IMR-90 (cell line): ENCODE measurements at regions not wholly inside any gene's neighbourhood (a gene's known extent, or its start where the extent isn't known, plus 50 kb on each side); places are given as distances from the start of the nearest gene placed in this dataset.
"Not testable (repeated sequence)": the region's sequence is repeated elsewhere in the genome, so short reads cannot be mapped to it uniquely, and the experiment has no call there.

Experiments
- ATAC-seq: fragments of 200-7000 bp; cut with Tn5 transposase; 2 replicates; pipeline ENCODE4 v1.9.1; 2020; ENCODE audit warnings: low read depth, mild to moderate bottlenecking, moderate library complexity
- BruUV-seq: library from RNA; stranded (reverse); fragments of 400-500 nt; replicated peaks from 2 replicates; lab custom pipeline; 2021; lab: Mats Ljungman, UMichigan
- CTCF ChIA-PET: fragments of 300-600 bp; formaldehyde crosslinking; extraction: SDS; loops from one replicate; lab custom pipeline; 2021; ENCODE audit warnings: antibody characterized with exemption; lab: Yijun Ruan, JAX
- POLR2A ChIA-PET: fragments of 300-600 bp; sonication (Branson Sonifier 250); formaldehyde crosslinking; loops from one replicate; lab custom pipeline; 2022; ENCODE audit warnings: antibody characterized with exemption; ENCODE audit not compliant: unreplicated experiment; lab: Charles Lee
- DNase-seq: peaks from one replicate; pipeline ENCODE4 v3.0.0; 2013
- H2AFZ ChIP-seq: replicated peaks from 2 replicates; pipeline ENCODE3; 2013; ENCODE audit warnings: low read length, mild to moderate bottlenecking; ENCODE audit not compliant: poor library complexity
- H2AK5ac ChIP-seq: 2 replicates; pipeline ENCODE4 v1.6.1; 2013; ENCODE audit warnings: low read depth, low read length, inconsistent platforms
- H2AK9ac ChIP-seq: replicated peaks from 2 replicates; pipeline ENCODE3; 2013; ENCODE audit warnings: mild to moderate bottlenecking, low read depth, low read length, moderate library complexity; ENCODE audit not compliant: poor library complexity
- H2BK120ac ChIP-seq: 2 replicates; pipeline ENCODE4 v1.6.1; 2013; ENCODE audit warnings: low read depth, low read length, inconsistent platforms
- H2BK15ac ChIP-seq: 3 replicates; pipeline ENCODE4 v1.6.1; 2013; ENCODE audit warnings: low read depth, low read length, inconsistent platforms
- H2BK20ac ChIP-seq: 2 replicates; pipeline ENCODE4 v1.6.1; 2013; ENCODE audit warnings: low read depth, mild to moderate bottlenecking, inconsistent platforms, low read length, moderate library complexity
- H2BK5ac ChIP-seq: 2 replicates; pipeline ENCODE4 v1.6.1; 2013; ENCODE audit warnings: mild to moderate bottlenecking, low read depth, low read length, inconsistent platforms; ENCODE audit not compliant: poor library complexity, severe bottlenecking
- H3K14ac ChIP-seq: replicated peaks from 2 replicates; pipeline ENCODE4 v1.6.1; 2013; ENCODE audit warnings: low read depth, low read length, inconsistent platforms
- H3K18ac ChIP-seq: 2 replicates; pipeline ENCODE4 v1.6.1; 2013; ENCODE audit warnings: low read depth, low read length, control low read depth
- H3K23ac ChIP-seq: 2 replicates; pipeline ENCODE4 v1.6.1; 2013; ENCODE audit warnings: low read depth, low read length, inconsistent platforms
- H3K27ac ChIP-seq: 2 replicates; pipeline ENCODE4 v1.5.1; 2013; ENCODE audit warnings: mild to moderate bottlenecking, control low read depth, low read length; ENCODE audit not compliant: insufficient read depth
- H3K27me3 ChIP-seq: 2 replicates; pipeline ENCODE4 v1.6.1; 2013; ENCODE audit warnings: low read length; ENCODE audit not compliant: control insufficient read depth, insufficient read depth
- H3K36me3 ChIP-seq: 2 replicates; pipeline ENCODE4 v1.6.1; 2013; ENCODE audit warnings: low read length, mixed read lengths; ENCODE audit not compliant: control insufficient read depth, insufficient read depth
- H3K4ac ChIP-seq: 2 replicates; pipeline ENCODE4 v1.6.1; 2013; ENCODE audit warnings: low read depth, low read length, inconsistent platforms
- H3K4me1 ChIP-seq: 2 replicates; pipeline ENCODE4 v1.6.1; 2013; ENCODE audit warnings: low read length, mixed read lengths; ENCODE audit not compliant: control insufficient read depth, insufficient read depth
- H3K4me2 ChIP-seq: 2 replicates; pipeline ENCODE4 v1.6.1; 2013; ENCODE audit warnings: low read depth, mild to moderate bottlenecking, control low read depth, low read length, moderate library complexity
- H3K4me3 ChIP-seq: 2 replicates; pipeline ENCODE4 v1.5.1; 2013; ENCODE audit warnings: low read depth, mild to moderate bottlenecking, control low read depth, low read length, moderate library complexity; ENCODE audit not compliant: insufficient read depth
- H3K56ac ChIP-seq: 2 replicates; pipeline ENCODE4 v1.6.1; 2013; ENCODE audit warnings: low read length, inconsistent platforms; ENCODE audit not compliant: insufficient read depth; ENCODE audit errors: extremely low read depth
- H3K79me1 ChIP-seq, 2 experiments: 2 replicates each; pipeline ENCODE4 v1.6.1; 2013; ENCODE audit warnings: low read length in 2 of 2, inconsistent platforms in 1 of 2, low read depth in 1 of 2
- H3K9ac ChIP-seq: 2 replicates; pipeline ENCODE4 v1.6.1; 2013; ENCODE audit warnings: low read depth, low read length, control low read depth
- H3K9me1 ChIP-seq: 2 replicates; pipeline ENCODE4 v1.6.1; 2013; ENCODE audit warnings: low read length, inconsistent platforms; ENCODE audit not compliant: insufficient read depth
- H3K9me3 ChIP-seq: 2 replicates; pipeline ENCODE4 v1.6.1; 2013; ENCODE audit warnings: low read length; ENCODE audit not compliant: control insufficient read depth, insufficient read depth
- H4K20me1 ChIP-seq: 2 replicates; pipeline ENCODE4 v1.6.1; 2013; ENCODE audit warnings: low read length, inconsistent platforms; ENCODE audit not compliant: insufficient read depth
- H4K5ac ChIP-seq: 2 replicates; pipeline ENCODE4 v1.6.1; 2013; ENCODE audit warnings: mild to moderate bottlenecking, low read depth, low read length, control low read depth
- H4K8ac ChIP-seq, 2 experiments: 2 replicates each; pipeline ENCODE4 v1.6.1; 2013; ENCODE audit warnings: low read depth in 2 of 2, low read length in 2 of 2, control low read depth in 1 of 2, inconsistent platforms in 1 of 2
- H4K91ac ChIP-seq: 2 replicates; pipeline ENCODE4 v1.6.1; 2013; ENCODE audit warnings: low read depth, low read length, inconsistent platforms; ENCODE audit not compliant: insufficient read depth
- WGBS, 2 experiments: methylation state at CpG; one replicate each; pipeline versions ENCODE4 v1.1.5 to v1.1.7; 2013; ENCODE audit warnings: missing lambda C conversion rate in 2 of 2; ENCODE audit not compliant: insufficient read length in 1 of 2; ENCODE audit errors: extremely low coverage in 2 of 2; 5-methylcytosine and 5-hydroxymethylcytosine counted together
- dilution Hi-C: fragments of 300-500 bp; cut with HindIII; formaldehyde crosslinking; loops from one replicate; pipeline ENCODE4 v1.14.3; 2018; ENCODE audit warnings: low sequenced_read_pairs; ENCODE audit not compliant: unreplicated experiment
- in situ Hi-C: fragments of 300-500 bp; cut with MboI; formaldehyde crosslinking; loops from 3 replicates; pipeline ENCODE4 v1.14.3; 2019; ENCODE audit warnings: low sequenced_read_pairs, inconsistent platforms, mixed read lengths
- intact Hi-C: fragments of 100-400 bp; cut with micrococcal nuclease; formaldehyde crosslinking; loops from 2 replicates; pipeline ENCODE4 v1.10.0; 2022

DNA sequence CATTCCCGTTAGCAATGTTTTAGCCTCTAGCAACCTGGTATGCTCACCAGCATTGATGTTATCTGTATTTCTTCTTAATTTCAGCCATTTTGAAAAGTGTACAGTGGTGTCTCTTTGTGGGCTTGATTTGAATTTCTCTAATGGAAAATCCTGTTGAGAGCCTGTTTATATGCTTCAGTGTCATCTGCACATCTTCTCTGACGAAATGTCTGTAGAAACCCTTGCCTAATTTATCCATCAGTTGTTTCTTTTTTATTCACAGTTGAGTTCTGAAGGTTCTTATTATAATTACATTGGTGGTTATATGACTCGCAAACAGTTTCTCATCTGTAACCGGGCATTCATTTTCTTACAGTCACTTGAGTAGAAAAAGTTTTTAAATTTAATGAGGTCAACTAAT, 1195.5 kb downstream of the TMEM121 start:
- POLR2A ChIA-PET: not testable (repeated sequence)

DNA sequence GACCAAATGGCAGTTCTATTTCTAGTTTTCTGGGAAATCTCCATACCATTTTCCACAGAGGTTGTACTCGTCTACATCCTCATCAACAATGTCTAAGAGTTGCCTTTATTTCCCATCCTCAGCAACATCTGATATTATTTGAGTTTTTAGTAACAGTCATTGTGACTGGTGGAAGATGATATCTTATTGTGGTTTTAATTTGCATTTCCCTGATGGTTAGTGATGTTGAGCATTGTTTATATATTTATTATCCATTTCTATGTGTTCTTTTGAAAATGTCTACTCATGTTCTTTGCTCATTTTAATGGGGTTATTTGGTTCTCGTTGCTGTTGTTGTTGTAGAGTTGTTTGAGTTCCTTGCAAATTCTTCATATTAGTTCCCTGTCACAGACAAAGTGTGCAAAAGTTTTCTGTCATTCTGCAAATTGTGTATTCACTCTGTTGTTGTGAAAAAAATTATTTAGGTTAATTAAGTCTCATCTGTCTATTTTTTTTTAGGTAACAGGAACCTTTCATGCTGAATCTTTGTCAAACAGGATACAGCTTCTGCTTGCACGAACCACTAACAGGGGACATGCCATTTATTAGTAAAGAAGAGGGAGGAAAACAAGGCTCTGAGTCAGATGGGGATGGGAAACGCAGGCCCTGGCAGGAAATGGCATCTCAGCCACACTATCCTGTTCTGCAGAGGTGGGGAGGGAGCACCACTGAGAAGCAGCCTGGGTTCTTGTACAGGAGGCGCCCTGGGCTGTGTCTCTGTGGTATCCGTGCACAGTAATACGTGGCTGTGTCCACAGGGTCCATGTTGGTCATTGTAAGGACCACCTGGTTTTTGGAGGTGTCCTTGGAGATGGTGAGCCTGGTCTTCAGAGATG, 1196.7 kb downstream of the TMEM121 start:
- H4K5ac ChIP-seq, H3K4me3 ChIP-seq, H3K79me1 ChIP-seq, H3K9ac ChIP-seq, H2BK5ac ChIP-seq, BruUV-seq, H3K4ac ChIP-seq, H3K23ac ChIP-seq, H3K56ac ChIP-seq, H3K36me3 ChIP-seq, H3K27ac ChIP-seq, CTCF ChIA-PET, H2BK15ac ChIP-seq, H2BK120ac ChIP-seq, DNase-seq, H3K9me3 ChIP-seq, H3K18ac ChIP-seq, H3K9me1 ChIP-seq, H3K14ac ChIP-seq, in situ Hi-C loops, H2AFZ ChIP-seq, intact Hi-C loops, H2AK5ac ChIP-seq, H4K20me1 ChIP-seq, H3K4me2 ChIP-seq, H2BK20ac ChIP-seq, H3K27me3 ChIP-seq, H2AK9ac ChIP-seq, H4K91ac ChIP-seq, H4K8ac ChIP-seq, ATAC-seq, H3K4me1 ChIP-seq, dilution Hi-C loops, POLR2A ChIA-PET: not testable (repeated sequence)
- WGBS, 2 experiments: no CpG with 5 or more reads among the region's 7 CpGs

More for the DNA sequence above, 1195.5 kb downstream of the TMEM121 start:
- H2AK5ac ChIP-seq, H3K23ac ChIP-seq, H3K79me1 ChIP-seq, BruUV-seq, H3K27ac ChIP-seq, dilution Hi-C loops, H3K18ac ChIP-seq, H2BK120ac ChIP-seq, H2BK20ac ChIP-seq, H4K5ac ChIP-seq, H3K4ac ChIP-seq, H4K91ac ChIP-seq, H3K9me3 ChIP-seq, H3K4me3 ChIP-seq, intact Hi-C loops, H2BK5ac ChIP-seq, ATAC-seq, H4K20me1 ChIP-seq, H3K27me3 ChIP-seq, H3K4me1 ChIP-seq, CTCF ChIA-PET, H2BK15ac ChIP-seq, H3K9ac ChIP-seq, H2AFZ ChIP-seq, H3K9me1 ChIP-seq, in situ Hi-C loops, H3K14ac ChIP-seq, H3K56ac ChIP-seq, H4K8ac ChIP-seq, DNase-seq, H3K36me3 ChIP-seq, H2AK9ac ChIP-seq, H3K4me2 ChIP-seq: not testable (repeated sequence)
- WGBS, 2 experiments: no CpG with 5 or more reads among the region's 4 CpGs
